T1000 (cell line): ENCODE measurements at regions not wholly inside any gene's neighbourhood (a gene's known extent, or its start where the extent isn't known, plus 50 kb on each side); places are given as distances from the start of the nearest gene placed in this dataset.

Source experiments
- DNase-seq: peaks from one replicate; lab custom pipeline; 2025; ENCODE audit warnings: mixed read lengths; lab: John Stamatoyannopoulos, UW

GRCh38 chr11:95690100-95690499 is 99.5 kb downstream of the FAM76B start:
- no peak for DNase-seq

- no peak for DNase-seq
Measured at GRCh38 chr11:95688501-95689222, 100.9 kb downstream of the FAM76B start.

- no peak for DNase-seq
Measured at GRCh38 chr11:95688015-95688414, 101.6 kb downstream of the FAM76B start.

GRCh38 chr11:95686265-95686664 is 103.3 kb downstream of the FAM76B start:
- DNase-seq = no peak

- no peak for DNase-seq
Measured at GRCh38 chr11:95684701-95685100, 104.9 kb downstream of the FAM76B start.

- DNase-seq = no peak
Measured at GRCh38 chr11:95684170-95684569, 105.4 kb downstream of the FAM76B start.

GRCh38 chr11:95682552-95682951 is 107.0 kb downstream of the FAM76B start:
- DNase-seq = no peak

- no peak for DNase-seq
Measured at GRCh38 chr11:95680169-95680929, 109.2 kb downstream of the FAM76B start.

GRCh38 chr11:95678988-95679387 is 110.6 kb downstream of the FAM76B start:
- no peak for DNase-seq

GRCh38 chr11:95676308-95676707 is 113.3 kb downstream of the FAM76B start:
- no peak for DNase-seq

- no peak for DNase-seq
Measured at GRCh38 chr11:95675585-95675984, 114.0 kb downstream of the FAM76B start.

GRCh38 chr11:95674657-95675358 is 114.8 kb downstream of the FAM76B start:
- no peak for DNase-seq

- DNase-seq = no peak
Measured at GRCh38 chr11:95671768-95672167, 117.8 kb downstream of the FAM76B start.

- DNase-seq = no peak
Measured at GRCh38 chr11:95668131-95668530, 121.5 kb downstream of the FAM76B start.

GRCh38 chr11:95661162-95661561 is 128.4 kb downstream of the FAM76B start:
- DNase-seq = no peak

- DNase-seq = no peak
Measured at GRCh38 chr11:95660038-95660437, 129.5 kb downstream of the FAM76B start.

GRCh38 chr11:95659088-95659487 is 130.5 kb downstream of the FAM76B start:
- no peak for DNase-seq

GRCh38 chr11:95655536-95655935 is 134.0 kb downstream of the FAM76B start:
- DNase-seq = no peak

GRCh38 chr11:95653680-95654079 is 135.9 kb downstream of the FAM76B start:
- no peak for DNase-seq

- DNase-seq = no peak
Measured at GRCh38 chr11:95653099-95653498, 136.5 kb downstream of the FAM76B start.

GRCh38 chr11:95652002-95652472 is 137.5 kb downstream of the FAM76B start:
- DNase-seq = no peak

GRCh38 chr11:95650276-95650675 is 139.3 kb downstream of the FAM76B start:
- DNase-seq = no peak

- DNase-seq = no peak
Measured at GRCh38 chr11:95647871-95648270, 141.7 kb downstream of the FAM76B start.
